NCI-H1436 treated with DMSO at 0.1 percent for 48 hours (cell line): ENCODE measurements at regions not wholly inside any gene's neighbourhood (a gene's known extent, or its start where the extent isn't known, plus 50 kb on each side); places are given as distances from the start of the nearest gene placed in this dataset.
"Not testable (repeated sequence)": the region's sequence is repeated elsewhere in the genome, so short reads cannot be mapped to it uniquely, and the experiment has no call there.

ENCODE experiments used
- DNase-seq: peaks from one replicate; lab custom pipeline; 2025; lab: John Stamatoyannopoulos, UW

DNA sequence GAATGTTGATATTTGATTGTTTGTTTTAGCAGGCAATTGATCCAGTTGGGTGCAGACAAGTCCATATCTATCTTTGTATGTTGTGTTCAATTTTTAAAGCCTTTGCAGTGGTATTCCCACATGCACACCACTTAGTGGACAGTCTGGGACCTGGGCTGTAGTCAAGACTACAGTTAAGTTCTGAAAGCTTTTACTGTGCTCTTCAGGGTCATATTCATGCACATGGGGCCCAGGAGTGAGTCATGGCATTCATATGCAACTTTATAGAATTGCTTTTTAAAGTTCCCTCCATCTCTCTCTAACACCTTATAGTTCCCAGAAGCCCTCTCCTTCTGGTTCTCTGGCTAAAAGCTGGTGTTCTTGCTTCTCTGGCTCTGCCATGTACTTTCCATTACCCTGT lies 228.2 kb upstream of the CCNH start:
- no peak for DNase-seq

DNA sequence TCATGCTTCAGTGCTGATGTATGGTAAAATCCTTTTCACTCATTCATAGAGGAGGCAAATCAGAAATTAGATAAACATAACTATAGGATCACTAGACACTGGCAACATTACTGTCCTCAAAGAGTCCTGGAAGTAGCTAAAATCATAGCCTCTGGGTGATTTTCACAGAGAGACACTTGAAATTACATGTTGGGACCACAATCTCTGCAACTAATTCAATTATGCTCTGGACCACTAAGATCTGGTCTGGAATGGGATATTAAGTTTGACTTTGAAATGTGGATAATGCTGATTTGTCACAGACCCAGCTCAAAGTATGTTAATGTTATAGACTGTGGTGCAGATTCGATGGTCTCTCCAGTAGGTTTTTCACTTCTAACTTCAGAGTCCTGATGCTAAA lies 214.6 kb upstream of the CCNH start:
- no peak for DNase-seq

DNA sequence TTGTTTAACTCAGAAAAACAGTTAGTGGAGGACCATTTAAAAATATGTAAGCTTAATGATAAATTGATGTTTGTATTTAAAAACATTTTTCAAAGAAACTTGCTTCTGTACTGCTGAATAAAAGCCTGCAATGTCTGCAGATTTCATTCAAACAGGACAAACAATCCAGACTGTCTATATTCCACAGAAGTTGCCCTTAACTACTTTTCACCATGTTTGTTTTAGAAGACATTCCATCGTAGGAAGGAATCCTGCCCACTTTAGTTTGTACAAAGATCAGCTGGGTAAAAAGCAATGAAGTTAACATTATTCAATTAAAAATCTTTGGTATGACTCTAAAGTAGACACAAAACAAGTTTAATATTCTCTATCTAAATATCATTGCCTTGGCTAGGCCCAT lies 195.7 kb upstream of the CCNH start:
- DNase-seq = no peak

DNA sequence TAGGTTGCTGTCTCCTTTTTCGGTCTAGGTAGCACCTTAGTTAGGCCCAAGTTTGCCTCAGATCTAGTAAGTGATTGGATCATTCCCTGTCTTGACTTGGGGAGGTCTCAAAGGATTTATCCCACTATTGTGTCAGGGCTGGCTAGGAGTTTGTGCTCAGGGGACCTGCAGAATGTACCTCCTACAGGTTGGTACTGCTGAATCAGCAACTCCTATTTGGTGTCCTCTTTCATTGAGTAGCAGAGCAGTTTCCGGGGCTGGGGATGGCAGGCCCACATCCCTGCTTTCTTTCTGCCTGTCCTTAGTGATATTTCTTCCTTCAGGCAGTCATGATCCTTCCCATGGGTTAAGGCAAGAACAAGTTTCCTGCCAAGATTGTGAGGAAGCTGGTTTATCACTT lies 192.9 kb upstream of the CCNH start:
- DNase-seq = no peak

DNA sequence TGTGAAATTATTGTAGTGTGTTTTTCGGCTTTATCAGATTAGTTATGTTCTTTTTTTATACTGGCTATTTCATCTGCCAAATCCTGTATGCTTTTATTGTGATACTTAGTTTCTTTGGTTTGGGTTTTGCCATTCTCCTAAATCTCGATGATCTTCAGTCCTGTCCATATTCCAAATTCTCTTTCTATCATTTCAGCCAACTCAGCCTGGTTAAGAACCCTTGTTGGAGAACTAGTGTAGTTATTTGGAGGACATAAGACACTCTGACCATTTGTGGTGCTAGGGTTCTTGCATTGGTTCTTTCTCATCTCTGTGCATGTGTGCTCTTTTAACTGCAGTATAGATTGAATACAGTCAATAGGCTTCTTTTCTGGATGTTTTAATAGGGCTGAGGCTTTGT lies 187.0 kb upstream of the CCNH start:
- no peak for DNase-seq

DNA sequence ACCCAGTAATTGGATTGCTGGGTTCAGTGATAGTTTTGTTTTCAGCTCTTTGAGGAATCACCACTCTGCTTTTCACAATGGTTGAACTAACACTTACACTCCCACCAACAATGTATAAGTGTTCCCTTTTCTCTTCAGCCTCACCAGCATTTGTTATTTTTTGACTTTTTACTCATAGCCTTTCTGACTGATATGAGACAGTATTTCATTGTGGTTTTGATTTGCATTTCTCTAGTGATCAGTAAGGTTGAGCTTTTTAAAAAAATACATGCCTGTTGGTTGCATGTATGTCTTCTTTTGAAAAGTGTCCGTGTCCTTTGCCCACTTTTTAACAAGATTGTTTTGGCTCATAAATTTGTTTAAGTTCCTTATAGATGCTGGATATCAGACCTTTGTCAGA lies 185.7 kb upstream of the CCNH start:
- DNase-seq = no peak

DNA sequence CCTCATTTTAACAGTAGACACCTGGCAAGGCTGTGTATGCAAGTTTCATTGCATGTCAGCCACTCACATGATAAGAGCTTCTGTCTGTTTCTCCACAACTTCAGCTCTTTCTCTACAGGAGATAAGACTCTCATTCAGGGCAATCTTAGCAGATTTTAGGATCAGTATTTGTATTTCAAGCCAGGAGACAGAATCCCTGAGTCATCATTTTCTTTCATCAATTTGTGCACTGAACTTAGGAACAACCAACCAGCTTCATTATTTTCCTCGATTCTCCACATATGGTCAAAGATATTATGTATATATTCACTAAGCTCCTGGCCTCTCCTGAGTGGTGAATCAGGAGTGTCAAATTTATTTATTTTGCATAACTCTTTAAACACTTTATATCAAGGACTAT lies 181.8 kb upstream of the CCNH start:
- no peak for DNase-seq

DNA sequence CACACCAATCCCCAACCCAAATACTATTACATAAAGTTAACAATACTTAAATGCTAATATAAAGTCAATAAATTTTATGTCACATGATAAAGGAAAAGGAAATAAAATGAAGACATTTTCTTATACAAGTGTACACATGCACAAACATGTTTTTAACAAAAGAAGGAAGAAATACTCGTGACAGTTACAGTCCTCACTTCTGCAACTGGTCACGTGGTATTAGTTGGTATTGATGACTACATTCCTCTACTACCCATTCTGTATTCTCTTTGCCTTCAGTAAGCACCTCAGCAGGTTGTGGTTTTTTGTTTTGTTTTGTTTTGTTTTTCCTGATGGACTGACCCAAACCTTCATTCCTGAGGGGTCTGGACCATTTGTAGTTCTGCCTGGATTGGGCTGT lies 176.9 kb upstream of the CCNH start:
- DNase-seq = no peak

DNA sequence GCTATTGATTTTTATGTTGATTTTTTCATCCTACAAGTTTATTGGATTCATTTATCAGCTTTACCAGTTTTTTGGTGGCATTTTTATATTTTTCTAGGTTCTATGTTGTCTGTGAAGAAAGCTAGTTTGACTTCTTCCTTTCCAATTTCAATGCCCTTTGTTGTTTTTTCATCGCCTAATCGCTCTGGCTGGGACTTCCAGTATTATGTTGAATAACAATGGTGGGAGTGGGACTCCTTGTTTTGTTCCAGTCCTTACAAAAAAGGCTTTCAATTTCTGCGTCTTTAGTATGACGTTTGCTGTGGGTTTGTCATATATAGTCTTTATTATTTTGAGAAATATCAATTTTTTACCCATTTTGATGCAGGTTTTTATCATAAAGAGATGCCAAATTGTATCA lies 175.6 kb upstream of the CCNH start:
- DNase-seq = no peak

DNA sequence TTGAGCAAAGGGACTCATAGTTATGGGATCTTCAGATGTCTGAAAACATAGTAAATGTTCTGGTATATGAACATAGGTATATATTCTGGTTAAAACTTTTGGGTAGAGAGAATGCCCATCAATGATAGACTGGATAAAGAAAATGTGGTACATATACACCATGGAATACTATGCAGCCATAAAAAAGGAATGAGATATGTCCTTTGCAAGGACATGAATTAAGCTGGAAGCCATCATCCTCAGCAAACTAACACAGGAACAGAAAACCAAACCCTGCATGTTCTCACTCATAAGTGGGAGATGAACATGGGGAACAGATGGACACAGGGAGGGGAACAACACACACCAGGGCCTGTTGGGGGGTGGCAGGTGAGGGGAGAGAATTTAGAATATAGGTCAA lies 171.0 kb upstream of the CCNH start:
- not testable (repeated sequence) for DNase-seq

DNA sequence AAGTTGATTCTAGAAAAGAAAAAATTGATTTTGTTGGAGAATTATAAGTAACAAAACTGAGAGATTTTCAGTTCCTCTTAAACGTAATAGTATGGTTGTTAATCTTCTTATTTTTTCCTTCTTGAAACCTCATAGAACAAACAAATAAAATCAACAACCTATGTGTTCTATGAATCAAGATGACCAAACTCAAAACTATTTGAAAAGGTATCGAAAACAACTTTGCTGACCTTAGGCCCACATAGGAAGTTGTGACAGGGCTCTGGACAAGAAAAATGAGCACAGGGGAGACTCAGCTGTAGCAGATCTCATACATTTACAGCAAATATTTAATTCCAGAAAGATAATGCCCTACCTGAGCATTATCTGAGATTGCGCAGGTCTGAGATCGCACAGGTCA lies 169.4 kb upstream of the CCNH start:
- no peak for DNase-seq

DNA sequence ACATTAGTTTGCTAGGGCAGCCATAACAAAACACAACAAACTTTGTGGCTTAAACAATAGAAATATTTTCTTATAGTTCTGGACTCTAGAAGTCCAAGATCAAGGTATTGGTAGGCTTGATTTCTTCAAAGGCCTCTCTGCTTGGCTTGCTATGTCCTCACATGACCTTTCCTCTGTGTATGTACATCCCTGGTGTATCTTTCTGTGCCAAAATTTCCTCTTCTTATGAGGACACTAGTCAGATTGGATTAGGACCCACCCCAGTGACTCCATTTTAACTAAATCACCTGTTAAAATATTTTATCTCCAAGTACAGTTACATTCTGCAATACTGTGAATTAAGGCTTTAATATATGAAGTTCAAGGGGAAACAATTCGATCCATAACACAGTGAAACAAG lies 168.9 kb upstream of the CCNH start:
- DNase-seq = no peak

DNA sequence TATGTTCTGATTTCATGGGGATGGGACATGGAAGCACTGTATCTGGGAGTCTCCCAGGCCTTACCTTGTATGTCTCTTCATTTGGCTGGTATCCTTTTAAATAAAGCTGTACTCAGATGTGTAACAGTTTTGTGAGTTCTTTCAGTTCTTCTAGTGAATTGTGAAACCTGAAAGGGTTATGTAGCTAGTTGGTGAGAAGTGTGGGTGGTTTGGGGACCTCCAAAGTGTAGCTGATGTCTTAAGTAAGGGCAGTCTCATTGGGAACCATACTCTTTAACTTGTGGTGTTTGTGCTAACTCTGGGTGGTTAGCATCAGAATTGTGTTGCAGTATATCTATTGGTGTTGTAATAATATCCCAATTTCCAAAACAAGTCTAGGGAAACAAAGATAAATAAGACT lies 166.9 kb upstream of the CCNH start:
- DNase-seq = no peak

DNA sequence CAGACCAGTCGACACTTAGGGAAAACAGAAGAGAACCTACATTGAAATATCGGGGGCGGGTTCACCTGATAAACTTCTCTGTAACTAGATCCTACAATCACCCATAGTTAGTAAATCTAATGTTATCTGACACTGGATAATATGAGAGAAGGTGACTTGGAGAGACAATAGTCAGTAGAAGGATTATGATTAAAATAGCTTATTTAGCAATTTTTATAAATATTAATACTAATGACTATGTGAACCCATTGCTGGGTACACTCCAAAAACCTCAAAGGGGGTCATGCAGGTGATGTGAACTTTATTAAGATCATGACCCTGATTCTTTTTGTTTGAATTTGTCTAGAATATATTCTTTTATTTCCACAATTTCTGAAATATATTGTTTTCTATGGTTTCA lies 164.1 kb upstream of the CCNH start:
- no peak for DNase-seq

DNA sequence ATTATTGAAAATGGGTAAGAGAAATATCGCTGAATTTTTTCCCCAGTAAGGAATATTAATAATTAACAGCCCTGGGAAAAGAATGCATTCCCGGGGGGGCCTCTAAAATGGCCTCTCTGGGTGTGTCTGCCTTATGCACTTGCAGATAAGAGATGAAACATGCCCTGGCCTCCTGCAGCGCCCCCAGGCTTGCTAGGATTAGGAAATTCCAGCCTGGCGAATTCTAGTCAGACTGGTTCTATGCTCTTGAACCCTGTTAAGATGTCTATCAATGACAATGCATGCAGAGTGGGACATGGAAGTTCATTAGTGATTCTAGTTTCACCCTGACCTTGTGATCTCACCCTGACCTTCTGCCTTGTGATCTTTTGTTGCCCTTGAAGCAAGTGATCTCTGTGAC lies 163.6 kb upstream of the CCNH start:
- not testable (repeated sequence) for DNase-seq

DNA sequence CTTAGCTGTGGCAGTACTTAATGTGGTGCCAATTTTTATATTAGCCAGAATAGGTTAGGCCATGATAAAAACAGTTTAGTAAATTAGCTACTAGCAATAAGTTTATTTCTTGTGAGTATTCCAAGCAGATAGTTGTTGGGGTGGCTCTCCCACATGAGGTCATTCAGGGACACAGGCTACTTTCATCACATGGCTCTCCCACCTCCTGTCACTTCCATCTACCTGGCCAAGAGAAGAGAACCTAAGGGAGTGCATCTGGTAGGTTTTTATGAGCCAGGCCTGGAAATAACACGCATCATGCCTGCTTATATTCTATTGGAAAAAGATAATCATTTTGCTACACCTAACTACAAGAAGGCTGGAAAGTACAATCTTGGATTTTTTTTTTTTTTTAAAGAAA lies 161.4 kb upstream of the CCNH start:
- no peak for DNase-seq

DNA sequence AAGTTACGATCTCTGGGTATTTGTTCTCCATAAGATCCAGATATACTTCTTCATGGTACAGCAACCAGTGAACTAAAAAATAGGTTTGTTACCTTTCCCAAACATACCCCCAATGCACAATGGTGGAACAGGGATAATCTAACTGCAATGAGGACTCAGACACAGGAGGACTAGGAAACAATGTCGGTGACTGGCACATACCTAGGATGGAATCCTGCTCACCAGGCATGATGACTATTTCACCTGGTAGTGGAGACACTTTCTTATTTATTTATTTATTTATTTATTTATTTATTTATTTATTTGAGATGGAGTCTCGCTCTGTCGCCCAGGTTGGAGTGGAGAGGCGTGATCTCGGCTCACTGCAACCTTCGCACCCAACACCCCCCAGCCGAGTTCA lies 159.9 kb upstream of the CCNH start:
- DNase-seq = no peak

DNA sequence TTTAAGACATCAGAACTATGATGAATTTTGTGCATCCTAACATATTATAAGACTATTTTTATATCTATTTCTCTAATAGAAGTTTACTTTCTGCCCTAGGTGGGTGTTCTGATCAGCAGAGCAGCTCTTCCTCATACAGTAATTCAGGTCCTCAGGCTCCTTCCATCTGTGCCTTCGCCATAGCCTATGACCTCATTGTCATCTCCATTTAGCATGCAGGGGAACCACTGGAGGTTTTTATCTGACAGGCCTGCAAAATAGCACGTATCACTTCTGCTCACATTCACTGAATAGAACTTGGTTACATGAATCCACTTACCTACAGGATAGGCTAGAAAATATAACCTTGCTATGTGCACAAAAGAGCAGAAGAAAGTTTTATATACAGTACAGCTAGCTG lies 159.4 kb upstream of the CCNH start:
- no peak for DNase-seq

DNA sequence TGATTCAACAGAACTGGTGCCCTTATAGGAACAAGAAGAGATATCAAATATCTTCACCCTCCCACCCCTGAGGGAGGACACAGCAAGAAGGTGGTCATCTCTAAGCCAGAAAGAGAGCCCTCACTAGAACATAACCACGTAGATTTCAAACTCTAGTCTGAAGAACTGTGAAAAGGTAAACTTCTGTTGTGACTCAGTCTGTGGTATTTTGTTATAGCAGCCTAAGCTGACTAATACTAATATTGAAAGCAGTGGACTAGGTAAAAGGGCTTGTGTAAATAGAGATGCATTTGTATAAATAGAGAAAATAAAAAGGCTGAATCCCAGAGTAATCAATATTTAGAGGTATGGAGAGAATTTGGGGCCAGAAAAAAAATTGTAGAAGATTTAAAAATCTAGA lies 157.6 kb upstream of the CCNH start:
- DNase-seq = no peak

DNA sequence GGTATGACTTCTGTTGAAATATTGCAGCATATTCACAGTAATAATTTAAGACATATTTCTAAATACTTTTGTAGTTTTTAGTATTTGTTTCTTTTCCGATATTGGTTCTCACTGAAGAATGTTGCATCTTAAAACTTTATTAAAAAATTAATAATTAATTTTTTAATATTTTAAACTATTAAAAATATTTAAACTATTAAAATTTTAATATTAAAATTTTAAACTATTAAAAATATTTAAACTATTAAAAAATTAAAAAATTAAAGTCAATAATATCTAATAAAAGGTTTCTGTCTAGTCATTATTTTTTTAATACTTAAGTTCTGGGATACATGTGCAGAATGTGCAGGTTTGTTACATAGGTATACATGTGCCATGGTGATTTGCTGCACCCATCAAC lies 149.3 kb upstream of the CCNH start:
- DNase-seq = no peak

DNA sequence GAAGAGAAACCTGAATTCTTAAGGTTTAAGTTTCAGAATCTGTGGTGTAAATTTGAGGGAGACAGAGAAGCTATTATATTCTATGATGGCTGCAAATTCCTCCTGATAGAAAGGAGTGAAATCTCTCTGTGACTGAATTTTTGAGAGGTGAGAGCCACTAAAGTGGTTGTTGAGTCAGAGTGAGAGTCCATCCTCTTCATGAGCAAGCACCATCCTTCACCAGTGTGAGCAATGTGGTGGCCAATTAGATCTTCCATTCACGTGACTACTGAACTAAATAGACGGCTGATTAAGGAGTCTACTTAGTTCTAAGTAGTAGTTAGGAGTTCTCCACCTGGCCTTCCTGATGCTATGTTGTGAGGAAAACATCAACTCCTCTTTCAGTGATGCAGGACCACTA lies 147.8 kb upstream of the CCNH start:
- no peak for DNase-seq

DNA sequence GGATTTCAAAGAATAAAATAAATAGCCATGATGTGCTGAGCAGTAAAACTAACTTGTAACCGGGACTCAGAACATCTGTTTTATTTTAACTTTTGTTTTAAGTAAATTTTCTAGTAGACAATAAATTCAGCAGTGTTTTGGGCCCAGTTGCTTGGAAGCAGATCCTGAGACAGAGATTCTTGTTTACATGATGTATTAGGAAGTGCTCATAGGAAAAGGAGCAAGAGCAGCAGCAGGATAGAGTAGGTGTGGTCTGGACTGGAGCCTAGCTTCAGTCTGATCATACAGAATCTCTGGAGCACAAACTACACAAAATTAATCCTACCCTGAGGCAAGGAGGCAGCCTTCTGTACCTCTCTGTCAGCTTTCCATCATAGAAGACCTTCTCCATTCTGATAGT lies 139.2 kb upstream of the CCNH start:
- no peak for DNase-seq

DNA sequence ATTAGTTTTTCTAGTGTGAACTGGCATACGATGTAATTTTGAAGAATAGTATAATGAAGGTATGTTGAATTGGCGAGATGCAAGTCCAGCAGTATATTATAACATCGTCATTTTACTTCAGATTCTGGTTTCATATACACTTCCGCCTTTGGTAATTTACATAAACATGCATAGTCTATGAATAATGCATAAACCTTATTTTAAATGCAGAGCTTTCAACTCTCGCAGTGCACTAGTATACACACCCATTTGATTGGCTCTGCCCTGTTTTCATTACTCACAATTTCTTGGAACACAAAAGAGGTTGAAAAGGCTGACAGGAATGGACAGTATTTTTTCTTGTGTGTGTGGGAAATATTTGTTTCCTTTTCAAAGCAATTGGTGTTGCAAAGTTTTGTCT lies 128.9 kb upstream of the CCNH start:
- DNase-seq = no peak

DNA sequence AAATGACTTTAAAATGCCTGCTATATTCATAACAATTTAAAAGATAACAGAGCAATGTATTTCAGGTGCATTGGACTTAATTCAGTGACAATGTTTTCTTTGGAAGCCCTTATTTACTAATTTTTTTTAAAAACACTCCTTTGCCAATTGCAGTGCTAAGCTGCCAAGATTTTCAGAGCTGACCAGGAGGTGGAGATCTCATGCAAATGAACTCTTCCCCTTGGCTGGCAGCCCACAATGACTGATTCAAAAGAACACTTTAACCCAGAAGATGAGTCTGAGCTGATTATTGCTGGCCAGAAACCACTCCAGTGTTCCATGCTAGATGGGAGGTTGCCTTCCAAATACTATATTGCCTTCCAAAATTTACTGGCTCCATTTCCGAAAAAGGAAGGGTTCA lies 128.3 kb upstream of the CCNH start:
- no peak for DNase-seq

DNA sequence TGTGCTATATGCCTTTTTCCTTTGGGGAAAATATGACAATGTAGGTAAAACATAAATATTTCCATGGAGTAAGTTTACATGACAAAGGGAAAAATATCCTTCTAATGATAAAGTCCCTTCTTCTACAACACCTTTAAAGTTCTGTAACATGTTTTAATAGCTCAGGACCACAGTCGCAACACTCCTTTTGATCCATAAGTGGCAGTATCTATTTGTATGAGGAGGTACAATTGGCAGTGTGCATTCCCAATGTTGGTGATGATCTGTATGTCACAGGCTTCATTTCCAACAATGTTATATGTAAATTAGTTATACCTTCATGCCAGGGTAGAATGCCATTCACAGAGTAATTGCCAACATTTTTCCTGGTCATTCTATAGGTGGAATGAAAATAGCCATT lies 127.1 kb upstream of the CCNH start:
- DNase-seq = no peak

DNA sequence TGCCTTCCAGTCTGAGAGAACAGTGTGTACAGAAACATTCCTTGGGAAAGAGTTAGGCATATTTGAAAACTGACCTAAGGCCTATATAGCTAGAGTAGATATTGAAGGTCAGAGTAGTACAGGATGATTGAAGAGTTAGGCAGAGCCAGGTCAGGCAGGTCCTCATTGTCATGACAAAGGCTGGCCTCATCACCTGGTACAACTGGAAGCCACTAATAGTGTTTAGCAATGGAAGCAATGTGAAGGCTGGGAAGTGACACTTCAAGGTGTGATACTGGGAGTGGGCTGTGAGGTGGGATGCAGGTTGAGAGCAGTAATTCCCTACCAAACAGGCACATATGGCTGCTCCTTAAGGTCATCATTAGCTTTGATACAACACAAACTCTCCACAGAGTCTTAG lies 123.6 kb upstream of the CCNH start:
- no peak for DNase-seq
